SK-N-SH treated with all-trans-retinoic acid at 6 μM for 48 hours (cell line): ENCODE measurements at regions not wholly inside any gene's neighbourhood (a gene's known extent, or its start where the extent isn't known, plus 50 kb on each side); places are given as distances from the start of the nearest gene placed in this dataset.

Source experiments
- ARNTL ChIP-seq: fragments of 450-650 bp; formaldehyde crosslinking; IDR thresholded peaks from 2 replicates; pipeline ENCODE4 v1.5.0; 2020; ENCODE audit warnings: low read depth, mild to moderate bottlenecking, moderate library complexity, borderline replicate concordance
- CSRNP3 ChIP-seq: fragments of 250-450 bp; sonication (Bioruptor Pico); IDR thresholded peaks from 2 replicates; pipeline ENCODE4 v1.5.1; 2021; ENCODE audit warnings: mild to moderate bottlenecking, moderate library complexity
- ESRRG ChIP-seq: fragments of 250-450 bp; sonication (Bioruptor Pico); IDR thresholded peaks from 2 replicates; pipeline ENCODE4 v1.6.1; 2021; ENCODE audit warnings: mild to moderate bottlenecking
- ISL1 ChIP-seq: fragments of 250-450 bp; sonication (Bioruptor Pico); IDR thresholded peaks from 2 replicates; pipeline ENCODE4 v2.1.2; 2022; ENCODE audit warnings: mild to moderate bottlenecking, moderate library complexity
- PPARA ChIP-seq: fragments of 250-450 bp; sonication (Bioruptor Pico); IDR thresholded peaks from 2 replicates; pipeline ENCODE4 v1.5.0; 2020; ENCODE audit warnings: mild to moderate bottlenecking, borderline replicate concordance
- TCF4 ChIP-seq: fragments of 250-450 bp; sonication (Bioruptor Pico); IDR thresholded peaks from 2 replicates; pipeline ENCODE4 v1.8.0; 2021; ENCODE audit warnings: mild to moderate bottlenecking, moderate library complexity, borderline replicate concordance
- ZC3H10 ChIP-seq: fragments of 250-450 bp; sonication (Bioruptor Pico); IDR thresholded peaks from 2 replicates; pipeline ENCODE4 v1.5.1; 2021; ENCODE audit warnings: mild to moderate bottlenecking, moderate library complexity
- ZNF70 ChIP-seq: fragments of 450-650 bp; formaldehyde crosslinking; IDR thresholded peaks from 2 replicates; pipeline ENCODE4 v1.5.0; 2020; ENCODE audit warnings: mild to moderate bottlenecking, moderate library complexity
- TF ChIP-seq, protein P1 (sequence below): fragments of 250-450 bp; sonication (Bioruptor Pico); IDR thresholded peaks from 2 replicates; pipeline ENCODE4 v1.8.0; 2020; ENCODE audit warnings: mild to moderate bottlenecking, moderate library complexity, borderline replicate concordance

GRCh38 chr21:28200726-28201125 is 792.0 kb downstream of the LTN1 start:
- no peak for TF ChIP-seq ARNTL (CRISPR knock-in tag)
- TF ChIP-seq CSRNP3 (CRISPR knock-in tag), result no peak
- no peak for TF ChIP-seq ISL1 (CRISPR knock-in tag)
- no peak for TF ChIP-seq TCF4 (CRISPR knock-in tag)
- no peak for TF ChIP-seq PPARA (CRISPR knock-in tag)
- TF ChIP-seq ZC3H10 (CRISPR knock-in tag), result no peak
- no peak for TF ChIP-seq ESRRG (CRISPR knock-in tag)
- TF ChIP-seq, protein P1, sequence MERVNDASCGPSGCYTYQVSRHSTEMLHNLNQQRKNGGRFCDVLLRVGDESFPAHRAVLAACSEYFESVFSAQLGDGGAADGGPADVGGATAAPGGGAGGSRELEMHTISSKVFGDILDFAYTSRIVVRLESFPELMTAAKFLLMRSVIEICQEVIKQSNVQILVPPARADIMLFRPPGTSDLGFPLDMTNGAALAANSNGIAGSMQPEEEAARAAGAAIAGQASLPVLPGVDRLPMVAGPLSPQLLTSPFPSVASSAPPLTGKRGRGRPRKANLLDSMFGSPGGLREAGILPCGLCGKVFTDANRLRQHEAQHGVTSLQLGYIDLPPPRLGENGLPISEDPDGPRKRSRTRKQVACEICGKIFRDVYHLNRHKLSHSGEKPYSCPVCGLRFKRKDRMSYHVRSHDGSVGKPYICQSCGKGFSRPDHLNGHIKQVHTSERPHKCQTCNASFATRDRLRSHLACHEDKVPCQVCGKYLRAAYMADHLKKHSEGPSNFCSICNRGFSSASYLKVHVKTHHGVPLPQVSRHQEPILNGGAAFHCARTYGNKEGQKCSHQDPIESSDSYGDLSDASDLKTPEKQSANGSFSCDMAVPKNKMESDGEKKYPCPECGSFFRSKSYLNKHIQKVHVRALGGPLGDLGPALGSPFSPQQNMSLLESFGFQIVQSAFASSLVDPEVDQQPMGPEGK (CRISPR knock-in tag), result no peak
- no peak for TF ChIP-seq ZNF70 (CRISPR knock-in tag)
